KBM-7 (cell line): ENCODE measurements at regions not wholly inside any gene's neighbourhood (a gene's known extent, or its start where the extent isn't known, plus 50 kb on each side); places are given as distances from the start of the nearest gene placed in this dataset.
"Not testable (repeated sequence)": the region's sequence is repeated elsewhere in the genome, so short reads cannot be mapped to it uniquely, and the experiment has no call there.

Experiments used
- DNase-seq: peaks from one replicate; pipeline ENCODE4 v3.0.0-alpha.2; 2015
- in situ Hi-C: fragments of 300-500 bp; cut with MboI; formaldehyde crosslinking; loops from 2 replicates; pipeline ENCODE4 v1.14.3; 2020; ENCODE audit warnings: low sequenced_read_pairs, low pct_unique_long_range_greater_than_20kb, mixed read lengths

GRCh38 chr9:104195142-104195541 lies 101.0 kb downstream of the SMC2 start:
- DNase-seq, in situ Hi-C loops: not testable (repeated sequence)

GRCh38 chr9:104200456-104200994 lies 106.4 kb downstream of the SMC2 start:
- no peak for DNase-seq
- in situ Hi-C loops: no loop called here

GRCh38 chr9:104206766-104207165 lies 112.7 kb downstream of the SMC2 start:
- in situ Hi-C loops: no loop called here
- DNase-seq: no peak

GRCh38 chr9:104209387-104209786 lies 115.3 kb downstream of the SMC2 start:
- in situ Hi-C loops: no loop called here
- DNase-seq: no peak

- DNase-seq: no peak
- in situ Hi-C loops: no loop called here
Measured at GRCh38 chr9:104227108-104227507, 133.0 kb downstream of the SMC2 start.

- no peak for DNase-seq
- in situ Hi-C loops: no loop called here
Measured at GRCh38 chr9:104232781-104233341, 138.8 kb downstream of the SMC2 start.

GRCh38 chr9:104233366-104233765 lies 139.3 kb downstream of the SMC2 start:
- DNase-seq: no peak
- in situ Hi-C loops: no loop called here

- in situ Hi-C loops, DNase-seq: not testable (repeated sequence)
Measured at GRCh38 chr9:104234632-104235337, 140.7 kb downstream of the SMC2 start.

- in situ Hi-C loops, DNase-seq: not testable (repeated sequence)
Measured at GRCh38 chr9:104235347-104236120, 141.4 kb downstream of the SMC2 start.

- DNase-seq: no peak
- in situ Hi-C loops: no loop called here
Measured at GRCh38 chr9:104238668-104239067, 144.6 kb downstream of the SMC2 start.

- no peak for DNase-seq
- in situ Hi-C loops: no loop called here
Measured at GRCh38 chr9:104240890-104241289, 146.8 kb downstream of the SMC2 start.

GRCh38 chr9:104245925-104246324 lies 151.8 kb downstream of the SMC2 start:
- in situ Hi-C loops: no loop called here
- DNase-seq: no peak

GRCh38 chr9:104247899-104248460 lies 153.9 kb downstream of the SMC2 start:
- DNase-seq: no peak
- in situ Hi-C loops: no loop called here

- DNase-seq: peak; percentile 28
Measured at GRCh38 chr9:104256031-104256695, 162.1 kb downstream of the SMC2 start.

GRCh38 chr9:104256696-104257062 lies 162.6 kb downstream of the SMC2 start:
- in situ Hi-C loops: no loop called here
- no peak for DNase-seq

More at GRCh38 chr9:104256031-104256695, 162.1 kb downstream of the SMC2 start:
- in situ Hi-C loops: no loop called here

GRCh38 chr9:104258296-104259011 lies 164.3 kb downstream of the SMC2 start:
- no peak for DNase-seq

GRCh38 chr9:104260004-104260403 lies 165.9 kb downstream of the SMC2 start:
- no peak for DNase-seq
- in situ Hi-C loops: no loop called here

More at GRCh38 chr9:104258296-104259011, 164.3 kb downstream of the SMC2 start:
- in situ Hi-C loops: no loop called here

- in situ Hi-C loops: no loop called here
- no peak for DNase-seq
Measured at GRCh38 chr9:104263942-104264341, 169.8 kb downstream of the SMC2 start.

- in situ Hi-C loops: no loop called here
Measured at GRCh38 chr9:104264431-104264830, 170.3 kb downstream of the SMC2 start.

More at GRCh38 chr9:104264431-104264830, 170.3 kb downstream of the SMC2 start:
- DNase-seq: no peak
